ENCODE measurements at regions not wholly inside any gene's neighbourhood (a gene's known extent, or its start where the extent isn't known, plus 50 kb on each side); places are given as distances from the start of the nearest gene placed in this dataset.
"Not testable (repeated sequence)": the region's sequence is repeated elsewhere in the genome, so short reads cannot be mapped to it uniquely, and the experiment has no call there.

DNA sequence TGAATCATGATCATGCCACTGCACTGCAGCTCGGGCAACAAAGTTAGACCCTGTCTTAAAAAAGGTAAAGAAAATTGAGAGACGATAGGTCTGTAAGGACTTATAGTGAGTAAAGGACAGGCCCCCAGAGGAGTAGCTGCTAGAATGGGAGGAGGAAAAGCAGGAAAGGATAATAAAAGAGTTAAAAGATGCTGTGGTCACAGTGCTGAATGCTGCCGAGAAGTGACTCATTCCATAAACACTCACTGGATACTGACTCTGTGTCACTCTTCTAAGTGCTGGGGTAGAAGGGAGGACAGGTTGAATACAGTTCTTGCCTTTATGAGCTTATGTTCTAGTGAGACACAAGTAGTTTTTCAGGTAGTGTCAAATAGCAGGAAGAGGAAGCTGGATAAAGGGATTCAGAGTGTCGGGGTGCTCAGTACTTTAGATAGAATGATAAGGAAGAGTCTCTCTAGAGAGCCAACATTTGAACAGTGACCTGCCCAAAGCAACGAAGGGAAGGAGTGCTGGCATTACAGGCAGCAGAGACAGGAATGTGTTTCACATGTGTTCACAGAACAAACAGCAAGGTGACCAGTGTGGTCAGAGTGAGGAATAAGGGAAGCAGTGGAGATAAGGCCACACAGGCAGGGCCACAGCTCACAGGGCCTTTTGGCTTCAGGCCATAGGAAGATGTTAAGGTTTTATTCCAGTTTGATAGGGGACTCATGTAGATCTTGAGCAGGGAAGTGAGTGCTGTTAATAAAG is 1240.5 kb downstream of the UQCRFS1 start:
- no peak for DNase-seq

DNA sequence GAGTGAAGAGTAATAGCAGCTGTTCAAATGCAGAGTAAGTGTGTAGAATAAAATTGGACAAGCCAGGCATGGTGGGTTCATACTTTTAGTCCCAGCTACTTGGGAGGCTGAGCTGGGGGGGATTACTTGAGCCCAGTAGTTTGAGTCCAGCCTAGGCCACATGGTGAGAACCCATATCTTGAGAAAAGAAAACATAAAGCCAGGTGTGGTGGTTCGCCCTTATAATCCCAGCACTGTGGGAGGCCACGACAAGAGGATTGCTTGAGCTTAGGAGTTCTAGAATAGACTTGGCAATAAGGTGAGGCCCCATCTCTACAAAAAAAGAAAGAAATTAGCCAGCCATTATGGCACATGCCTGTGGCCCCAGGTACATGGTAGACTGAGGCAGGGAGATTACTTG is 1241.1 kb downstream of the UQCRFS1 start:
- DNase-seq = no peak

DNA sequence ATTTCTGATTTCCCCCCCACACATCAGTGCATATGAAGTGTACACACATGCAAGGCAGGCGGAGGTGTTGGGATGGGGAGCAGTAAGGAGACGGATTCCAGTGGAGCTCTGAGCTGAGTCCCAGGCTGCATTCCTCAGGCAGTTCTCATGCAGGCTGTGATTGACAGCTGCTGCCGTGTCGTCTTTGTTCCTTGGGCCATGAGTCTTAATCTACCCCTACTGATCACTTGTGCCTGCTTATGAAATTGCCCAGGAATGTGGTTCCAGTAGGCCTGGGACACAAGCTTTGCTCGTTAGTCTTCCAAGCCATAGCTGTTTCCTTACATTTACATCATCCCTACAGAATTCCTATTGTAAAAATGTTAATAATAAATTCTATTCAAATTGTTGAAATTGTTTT is 1241.9 kb downstream of the UQCRFS1 start:
- DNase-seq = no peak

DNA sequence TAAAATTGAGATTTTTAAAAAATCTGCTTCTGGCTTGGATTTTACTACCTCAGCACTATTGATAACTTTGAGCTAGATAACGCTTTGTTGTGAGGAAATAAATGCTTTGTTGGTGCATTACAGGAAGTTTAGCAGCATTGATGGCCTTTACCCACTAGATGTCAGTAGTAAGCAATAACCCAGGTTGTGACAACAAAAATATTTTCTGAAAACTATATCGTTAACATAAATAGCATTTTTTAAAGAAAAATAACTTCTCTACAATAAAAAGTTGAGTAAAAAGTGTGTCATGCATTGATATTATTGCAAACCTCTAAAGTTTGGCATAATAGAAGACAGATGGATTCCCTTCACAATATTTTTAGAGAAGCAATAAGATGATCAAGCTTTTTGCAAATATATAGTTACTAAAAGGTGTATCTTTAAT is 1246.5 kb downstream of the UQCRFS1 start:
- DNase-seq = no peak

DNA sequence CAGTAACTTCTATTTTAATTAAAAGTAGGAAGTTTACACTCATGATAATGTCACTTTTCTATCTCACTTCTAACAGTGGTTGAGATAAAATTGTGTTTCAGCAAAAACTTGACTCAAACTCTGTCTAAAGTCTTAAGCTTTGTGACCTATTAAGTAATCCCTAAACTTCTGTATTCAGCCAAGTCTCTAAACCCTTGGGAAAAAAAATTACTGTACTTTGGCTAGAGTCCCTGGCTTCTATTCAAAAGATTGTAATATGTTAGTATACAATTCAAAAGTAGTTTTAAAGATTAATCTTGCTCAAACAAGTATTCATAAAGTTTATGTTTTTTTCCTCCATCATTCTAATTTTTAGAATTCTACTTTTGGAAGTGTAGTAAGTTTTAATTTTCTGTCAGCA is 1248.8 kb downstream of the UQCRFS1 start:
- DNase-seq = no peak

DNA sequence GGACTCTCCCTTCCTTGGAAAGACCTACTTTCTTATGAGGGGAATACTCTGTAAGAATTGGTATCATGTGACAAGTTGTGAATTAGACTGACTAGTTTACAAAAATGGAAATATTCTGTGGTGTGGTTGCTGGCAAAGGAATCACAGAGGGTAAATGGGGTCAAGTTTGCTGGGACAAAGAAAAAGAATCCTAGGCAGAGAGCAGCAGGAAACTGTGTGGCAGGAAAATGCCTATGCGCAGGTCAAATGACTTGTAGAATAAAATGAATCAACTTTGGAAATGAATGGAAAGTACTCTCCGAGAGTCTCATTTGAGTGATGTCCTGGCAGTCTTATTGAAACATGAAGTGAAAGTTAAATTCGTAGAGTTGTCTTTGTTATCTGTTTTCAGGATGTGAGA is 1250.7 kb downstream of the UQCRFS1 start:
- DNase-seq = no peak

DNA sequence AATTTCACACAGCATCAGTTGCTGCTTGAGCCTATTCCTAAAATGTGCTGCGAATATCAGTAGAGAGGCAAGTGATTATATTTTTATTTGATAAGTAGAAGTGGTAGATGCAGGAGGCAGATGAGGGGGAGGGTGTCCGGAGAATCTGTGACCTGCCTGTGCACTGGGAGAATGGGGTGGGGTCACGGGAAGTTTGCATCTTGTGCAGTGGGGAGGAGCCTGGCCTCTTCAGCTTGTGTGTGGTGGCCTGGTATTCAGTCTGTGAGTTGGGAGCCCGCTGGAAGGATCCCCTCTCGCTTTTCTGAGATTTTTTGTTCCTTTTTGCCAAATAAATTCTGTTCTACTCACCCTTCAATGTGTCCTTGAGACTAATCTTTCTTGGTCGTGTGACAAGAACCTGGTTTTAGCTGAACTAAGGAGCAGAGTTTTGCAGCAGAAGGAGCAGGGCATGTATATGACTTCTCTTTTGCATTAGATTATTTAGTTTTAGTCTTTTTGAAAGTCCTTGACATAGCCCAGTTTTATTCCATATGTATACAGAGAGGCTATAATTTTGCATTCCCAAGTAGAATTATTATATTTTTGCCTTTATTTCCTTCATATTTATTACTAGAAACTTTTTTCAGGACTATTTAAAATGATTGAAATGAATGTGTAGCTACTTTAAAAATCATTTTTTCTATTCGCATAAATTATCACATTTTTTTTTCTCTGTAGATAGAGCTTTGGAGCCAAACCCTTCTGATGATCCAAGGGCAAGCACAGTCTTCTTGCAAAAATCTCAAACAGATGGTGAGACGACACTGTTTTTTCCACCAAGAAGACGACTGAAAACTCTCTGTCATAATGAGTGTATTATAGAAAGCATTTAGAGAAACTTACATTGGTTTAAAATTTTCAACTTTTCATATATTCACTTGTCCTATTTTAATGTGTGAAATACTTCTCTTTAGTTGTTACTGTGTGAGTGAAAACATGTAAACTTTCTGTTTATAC is 1257.2 kb downstream of the UQCRFS1 start:
- no peak for DNase-seq

DNA sequence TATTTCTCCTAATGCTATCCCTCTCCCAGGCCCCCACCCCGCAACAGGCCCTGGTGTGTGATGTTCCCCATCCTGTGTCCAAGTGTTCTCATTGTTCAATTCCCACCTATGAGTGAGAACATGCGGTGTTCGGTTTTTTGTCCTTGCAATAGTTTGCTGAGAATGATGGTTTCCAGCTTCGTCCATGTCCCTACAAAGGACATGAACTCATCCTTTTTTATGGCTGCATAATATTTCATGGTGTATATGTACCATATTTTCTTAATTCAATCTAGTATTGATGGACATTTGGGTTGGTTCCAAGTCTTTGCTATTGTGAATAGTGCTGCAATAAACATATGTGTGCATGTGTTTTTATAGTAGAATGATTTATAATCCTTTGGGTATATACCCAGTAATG is 1270.3 kb downstream of the UQCRFS1 start:
- DNase-seq = not testable (repeated sequence)

DNA sequence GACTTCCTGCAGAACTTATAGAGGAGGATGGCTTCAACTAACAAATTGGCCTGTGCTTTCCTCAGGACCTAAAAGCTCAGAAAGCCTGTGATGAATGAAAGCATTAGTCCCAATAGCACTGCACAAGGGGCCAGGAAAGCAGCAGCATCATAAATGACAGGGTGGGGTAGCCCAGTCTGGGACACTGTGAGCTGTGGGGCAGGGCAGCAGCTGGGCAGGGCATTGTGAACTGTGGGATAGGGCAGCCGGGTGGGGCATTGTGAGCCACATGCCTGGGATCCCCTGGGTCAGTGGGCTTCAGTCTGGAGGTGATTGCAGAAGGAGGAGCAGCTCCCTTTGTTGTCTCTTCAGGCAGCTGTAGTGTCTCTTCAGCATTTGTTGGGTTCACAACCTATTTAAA is 1276.8 kb downstream of the UQCRFS1 start:
- DNase-seq = no peak

DNA sequence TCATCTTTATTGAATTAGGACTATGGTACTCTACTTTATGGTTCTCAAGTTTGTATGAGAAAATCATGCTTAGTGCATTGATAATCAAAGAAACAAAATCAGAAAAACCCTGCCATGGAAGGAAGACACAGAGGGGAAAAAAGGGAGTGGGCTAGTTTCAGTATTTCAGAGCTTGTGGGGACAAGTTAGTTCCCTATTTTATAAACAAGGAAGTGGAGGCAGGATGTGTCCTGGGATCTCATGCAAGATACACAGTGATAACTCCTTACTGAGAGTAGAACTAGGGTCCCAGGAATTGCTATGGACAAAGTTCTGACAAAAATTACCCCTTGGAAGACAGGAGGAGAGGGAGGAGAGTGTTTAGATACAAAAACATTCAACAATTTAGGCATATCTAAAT is 1277.3 kb downstream of the UQCRFS1 start:
- DNase-seq = no peak

DNA sequence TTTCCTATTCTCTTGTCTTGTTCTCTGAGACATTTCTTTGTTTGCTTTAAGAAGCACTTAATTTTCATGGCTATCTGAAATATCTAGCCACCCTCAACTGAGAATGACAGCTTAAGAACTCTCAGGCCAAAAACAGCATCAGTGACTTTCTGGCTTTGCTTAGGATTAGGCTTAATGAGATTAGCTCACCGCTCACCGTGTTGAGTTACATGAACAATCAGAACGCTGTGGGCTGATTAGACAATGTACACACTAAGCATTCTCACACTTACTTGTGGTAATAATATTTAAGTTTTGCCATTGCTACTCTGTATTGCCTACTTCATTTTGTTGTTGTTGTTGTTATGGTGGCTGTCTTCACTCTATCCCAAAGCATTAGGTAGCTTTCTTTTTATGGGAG is 1283.6 kb downstream of the UQCRFS1 start:
- no peak for DNase-seq

DNA sequence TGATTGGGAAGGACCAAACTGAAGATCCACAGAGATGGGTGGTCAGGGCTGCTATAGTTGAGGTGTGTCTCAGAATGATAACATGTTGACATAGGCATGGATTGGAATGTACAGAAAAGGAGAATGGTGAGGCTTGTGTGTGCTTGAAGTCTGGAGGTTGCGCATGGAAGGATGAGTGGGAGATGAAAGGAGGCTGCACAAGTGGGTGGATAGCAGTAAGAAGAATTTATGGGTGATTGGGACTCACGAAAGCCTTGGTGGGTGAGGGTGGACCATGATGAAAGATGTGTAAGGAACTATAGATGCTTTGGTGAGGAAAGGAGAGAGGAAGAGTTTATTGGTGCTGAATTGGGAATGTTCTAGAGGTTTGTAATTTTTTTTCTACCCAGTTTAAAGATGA is 1287.7 kb downstream of the UQCRFS1 start:
- DNase-seq = no peak

DNA sequence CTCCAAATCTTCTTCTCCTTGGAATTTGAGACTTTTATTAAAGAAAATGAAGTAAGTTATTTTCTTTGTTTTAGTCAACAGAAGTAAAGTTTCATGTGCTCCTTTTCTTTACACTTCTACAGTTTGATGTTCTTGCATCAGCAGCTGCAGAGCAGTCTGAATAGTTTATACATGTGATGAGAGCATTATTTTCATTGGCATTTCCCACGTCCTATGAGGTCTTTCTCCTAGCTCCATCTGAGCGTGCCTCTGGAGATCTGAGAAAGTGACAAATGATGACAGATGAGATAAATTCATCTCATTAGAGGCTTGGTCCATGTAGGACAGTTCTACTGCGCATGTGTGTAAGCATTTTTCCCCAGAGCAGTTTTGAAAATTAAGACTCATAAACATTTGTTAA is 1290.0 kb downstream of the UQCRFS1 start:
- DNase-seq = no peak

DNA sequence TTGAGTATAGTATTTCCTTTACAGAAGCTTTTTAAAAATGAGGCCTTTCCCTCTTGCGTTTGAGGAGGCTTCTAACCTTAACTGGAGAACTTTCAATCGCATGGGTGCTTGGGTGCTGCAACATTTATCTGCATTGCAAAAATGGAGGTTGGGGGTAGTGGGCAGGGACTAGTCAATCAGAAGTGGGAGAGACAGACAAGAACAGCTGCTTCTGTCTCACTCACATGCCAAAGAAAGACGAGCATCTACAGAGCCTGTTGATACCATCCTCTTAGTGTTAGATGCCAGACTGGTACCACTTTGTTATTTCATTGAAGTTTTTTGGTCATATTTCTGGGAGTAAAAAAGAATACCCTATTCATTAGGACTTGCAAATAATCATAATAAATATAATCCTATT is 1292.2 kb downstream of the UQCRFS1 start:
- DNase-seq = no peak

DNA sequence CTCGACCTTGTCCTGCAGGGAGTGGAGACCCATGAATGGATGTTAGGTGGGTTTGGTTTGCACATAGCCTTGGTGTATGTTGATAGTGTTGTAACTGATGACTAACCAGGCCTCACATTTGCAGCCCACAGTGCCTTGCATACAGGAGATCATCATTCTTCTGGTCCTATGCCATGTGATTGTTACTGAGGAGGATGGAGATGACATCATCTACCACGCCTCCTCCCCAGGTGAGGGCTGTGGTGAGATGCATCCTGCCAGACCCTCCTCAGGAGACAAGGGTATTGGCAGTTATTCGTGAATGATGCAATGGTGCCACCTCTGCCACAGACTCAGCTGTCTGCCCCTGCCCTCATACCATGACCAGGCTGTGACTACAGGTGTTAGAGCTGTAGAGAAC is 1294.1 kb downstream of the UQCRFS1 start:
- DNase-seq = no peak

DNA sequence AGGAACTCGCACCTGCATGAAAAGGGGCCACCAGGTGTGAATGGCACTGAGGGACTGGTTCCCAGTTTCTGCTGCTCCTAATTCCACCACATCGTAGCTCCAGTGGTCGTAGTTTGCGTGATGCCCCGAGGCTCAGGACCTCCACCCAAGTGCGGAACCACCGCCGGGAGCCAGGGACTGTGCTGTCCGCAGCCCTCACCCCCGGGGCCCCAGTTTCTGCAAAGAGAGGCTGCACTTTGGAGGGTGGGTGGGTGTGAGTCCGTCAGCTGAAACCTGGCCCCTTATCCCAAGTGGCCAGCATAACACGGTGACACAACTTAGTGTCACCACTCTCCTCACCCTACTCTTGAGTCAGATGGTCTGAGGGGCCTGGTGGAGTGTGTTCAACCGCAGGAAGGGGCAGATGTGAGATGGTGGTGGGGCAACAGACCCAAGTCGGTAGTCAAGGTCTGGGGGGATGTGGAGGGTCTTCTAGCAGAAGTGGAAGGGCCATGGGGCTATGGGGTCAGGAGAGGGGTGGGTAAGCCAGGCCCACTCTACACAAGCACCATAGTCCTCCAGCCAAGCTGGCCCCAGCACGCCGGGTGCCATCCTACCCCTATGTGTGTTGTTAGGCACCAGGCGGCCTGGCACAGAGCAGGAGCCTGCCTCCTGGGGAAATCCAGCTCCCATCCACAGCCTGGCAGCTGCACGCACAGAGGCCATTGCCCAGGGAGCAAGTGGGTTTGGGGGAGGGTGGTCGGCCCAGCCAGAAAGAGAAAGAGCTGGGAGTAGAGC is 1301.6 kb downstream of the UQCRFS1 start:
- no peak for DNase-seq

DNA sequence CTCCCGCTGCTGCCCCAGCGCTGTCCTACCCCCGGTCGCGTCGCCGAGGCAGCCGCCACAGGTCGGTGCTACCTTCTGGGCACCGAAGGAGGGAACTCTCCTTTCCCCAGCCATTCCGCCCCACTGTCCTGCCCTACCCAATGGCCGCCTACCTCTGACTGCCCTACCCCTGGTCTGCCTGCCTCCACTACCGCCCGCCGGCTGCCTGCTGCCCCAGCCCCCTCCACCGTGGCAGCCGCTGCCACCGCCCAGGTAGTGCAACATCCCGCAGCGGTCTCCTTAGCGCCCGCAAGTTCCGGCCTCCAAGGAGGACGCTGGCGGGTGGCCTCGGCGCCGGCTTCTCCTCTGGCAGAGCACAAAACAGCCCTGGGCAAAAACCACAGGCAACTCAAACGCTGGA is 1303.1 kb downstream of the UQCRFS1 start:
- no peak for DNase-seq

DNA sequence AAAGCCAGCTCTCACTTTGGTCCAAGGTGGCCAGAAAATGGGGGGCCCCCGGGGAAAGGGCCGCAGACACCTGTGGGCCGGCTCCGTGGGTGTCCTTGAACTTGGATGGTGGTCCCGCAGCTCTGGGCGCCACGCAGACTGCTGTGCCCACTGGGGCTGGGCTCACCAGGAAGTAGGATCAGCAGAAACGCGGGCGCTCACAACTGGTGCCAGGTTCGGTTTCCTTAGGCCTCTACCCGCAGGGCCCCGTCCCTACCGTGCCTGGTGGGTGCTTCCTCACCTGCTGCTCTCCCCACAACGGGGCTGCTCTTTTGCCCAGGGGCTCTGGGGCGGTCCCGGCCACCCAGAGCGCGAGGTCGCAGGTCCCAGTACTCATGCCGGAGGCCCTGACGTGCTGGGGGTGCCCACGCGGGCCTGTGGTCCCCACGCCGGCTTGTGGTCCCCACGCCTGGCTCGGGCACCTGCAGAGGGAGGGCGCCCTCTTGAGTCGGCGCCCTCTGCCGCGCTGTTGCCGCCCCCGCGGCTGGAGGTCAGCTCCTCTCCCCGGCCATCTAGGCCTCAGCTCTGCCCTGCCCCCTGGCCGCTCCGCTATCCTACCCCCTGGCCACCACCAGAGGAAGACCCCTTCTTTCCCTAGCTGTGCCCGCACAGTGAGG is 1303.6 kb downstream of the UQCRFS1 start:
- no peak for DNase-seq

DNA sequence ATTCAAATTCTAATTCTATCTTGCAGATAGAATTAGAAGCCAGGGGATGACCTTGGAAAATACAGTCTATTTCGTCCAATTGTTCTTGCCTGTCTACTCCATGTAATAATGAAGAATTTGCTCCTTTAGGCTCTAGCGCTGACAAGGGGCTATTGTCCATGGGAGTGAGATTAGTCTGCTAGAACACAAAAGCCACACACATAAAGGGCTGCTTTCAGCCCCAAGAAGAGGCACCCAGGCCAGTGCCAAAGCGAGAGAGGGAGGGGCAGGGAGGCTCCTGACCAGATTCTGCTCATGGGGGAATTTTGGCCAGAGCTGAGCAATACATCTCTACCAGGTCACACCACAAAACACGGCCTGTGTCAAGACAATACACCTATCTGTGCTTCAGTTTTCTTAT is 1306.9 kb downstream of the UQCRFS1 start:
- DNase-seq = no peak

DNA sequence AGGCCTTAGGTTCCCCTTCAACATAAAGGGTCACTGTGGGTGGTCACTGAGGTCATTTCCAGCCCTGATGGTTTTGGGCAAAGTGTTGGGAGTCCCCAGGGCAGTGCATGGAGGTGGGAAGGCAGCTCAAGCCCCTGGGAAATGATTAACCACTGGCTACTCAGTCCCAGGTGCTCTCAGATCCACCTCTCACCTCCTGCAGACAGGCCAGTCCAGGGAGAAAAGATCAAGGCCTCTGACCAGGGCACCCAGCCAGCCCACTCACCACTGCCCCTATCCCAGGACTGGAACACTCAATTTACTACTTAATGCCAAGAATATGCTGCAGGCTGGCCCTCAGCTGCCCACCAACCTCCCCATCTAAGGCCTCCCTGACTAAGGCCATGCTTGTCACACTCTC is 1307.9 kb downstream of the UQCRFS1 start:
- no peak for DNase-seq

DNA sequence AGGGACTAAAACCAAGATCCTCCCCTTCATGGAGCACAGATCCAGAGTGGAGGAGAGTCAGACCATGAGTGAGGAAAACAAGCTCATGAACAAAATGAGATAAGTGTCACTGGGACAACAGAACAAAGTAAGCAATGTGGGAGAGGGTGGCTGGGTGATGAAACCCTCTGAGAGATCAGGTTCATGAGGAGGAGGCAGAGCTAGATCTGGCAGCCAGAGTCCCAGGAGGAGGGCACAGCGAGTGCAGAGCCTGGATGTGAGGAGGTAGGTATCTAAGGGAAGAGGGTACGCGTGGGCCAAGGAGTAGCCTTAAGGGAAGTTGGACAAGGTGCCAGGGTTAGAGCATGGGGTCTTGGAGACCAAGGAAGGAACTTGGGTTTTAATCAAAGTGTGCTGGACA is 1311.9 kb downstream of the UQCRFS1 start:
- DNase-seq = no peak

DNA sequence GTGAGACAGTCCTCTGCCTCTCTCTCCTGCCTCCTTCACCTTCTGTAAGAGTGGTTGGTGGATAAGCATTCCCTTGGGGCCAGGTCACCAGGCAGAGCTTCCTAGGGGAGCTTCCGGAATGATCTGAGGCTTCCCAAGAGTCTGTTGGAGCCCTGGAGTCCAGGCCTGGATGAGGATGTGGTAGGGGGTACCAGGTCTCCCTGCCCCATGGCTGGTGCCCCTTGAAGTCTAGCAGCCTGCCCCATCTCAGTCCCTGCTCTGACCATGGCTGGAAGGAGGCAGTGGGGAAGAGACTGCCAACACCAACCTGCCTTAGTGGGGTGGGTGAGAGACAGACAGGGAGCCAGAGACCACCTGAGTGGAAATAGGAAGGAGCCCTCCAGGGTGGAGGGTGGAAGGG is 1316.9 kb downstream of the UQCRFS1 start:
- DNase-seq = no peak

All from COR-L47 (cell line).